Left forelimb (tissue), 1 donor: ENCODE measurements at regions not wholly inside any gene's neighbourhood (a gene's known extent, or its start where the extent isn't known, plus 50 kb on each side); places are given as distances from the start of the nearest gene placed in this dataset.
"Not testable (repeated sequence)": the region's sequence is repeated elsewhere in the genome, so short reads cannot be mapped to it uniquely, and the experiment has no call there.

Source experiments
- DNase-seq: peaks from one replicate; pipeline ENCODE4 v3.0.0-alpha.2; 2018; ENCODE audit warnings: low spot score

- DNase-seq = no peak
Observed at GRCh38 chr5:43926923-43927322, 323.9 kb downstream of the NNT start.

GRCh38 chr5:43920422-43920821 is 317.4 kb downstream of the NNT start:
- DNase-seq = no peak

GRCh38 chr5:43917925-43918324 is 314.9 kb downstream of the NNT start:
- DNase-seq = no peak

- DNase-seq = no peak
Observed at GRCh38 chr5:43903129-43903528, 300.1 kb downstream of the NNT start.

GRCh38 chr5:43900974-43901373 is 298.0 kb downstream of the NNT start:
- DNase-seq = no peak

- DNase-seq = no peak
Observed at GRCh38 chr5:43895876-43896275, 292.9 kb downstream of the NNT start.

GRCh38 chr5:43893951-43894684 is 291.1 kb downstream of the NNT start:
- no peak for DNase-seq

- no peak for DNase-seq
Observed at GRCh38 chr5:43891112-43891511, 288.1 kb downstream of the NNT start.

GRCh38 chr5:43889233-43889632 is 286.3 kb downstream of the NNT start:
- DNase-seq = no peak

- no peak for DNase-seq
Observed at GRCh38 chr5:43875741-43876140, 272.8 kb downstream of the NNT start.

GRCh38 chr5:43874772-43875171 is 271.8 kb downstream of the NNT start:
- no peak for DNase-seq

- no peak for DNase-seq
Observed at GRCh38 chr5:43873791-43874190, 270.8 kb downstream of the NNT start.

- DNase-seq = no peak
Observed at GRCh38 chr5:43859309-43859708, 256.3 kb downstream of the NNT start.

- no peak for DNase-seq
Observed at GRCh38 chr5:43855452-43855851, 252.5 kb downstream of the NNT start.

GRCh38 chr5:43854697-43855292 is 251.8 kb downstream of the NNT start:
- no peak for DNase-seq

- no peak for DNase-seq
Observed at GRCh38 chr5:43852279-43852678, 249.3 kb downstream of the NNT start.

- no peak for DNase-seq
Observed at GRCh38 chr5:43851741-43852140, 248.8 kb downstream of the NNT start.

GRCh38 chr5:43840424-43841125 is 237.6 kb downstream of the NNT start:
- no peak for DNase-seq

- no peak for DNase-seq
Observed at GRCh38 chr5:43839218-43839617, 236.2 kb downstream of the NNT start.

- DNase-seq = no peak
Observed at GRCh38 chr5:43837996-43838395, 235.0 kb downstream of the NNT start.

- no peak for DNase-seq
Observed at GRCh38 chr5:43837091-43837490, 234.1 kb downstream of the NNT start.

GRCh38 chr5:43833961-43834360 is 231.0 kb downstream of the NNT start:
- DNase-seq = no peak

- not testable (repeated sequence) for DNase-seq
Observed at GRCh38 chr5:43824325-43824964, 221.5 kb downstream of the NNT start.
